Natural killer cell (primary cell): ENCODE measurements at regions not wholly inside any gene's neighbourhood (a gene's known extent, or its start where the extent isn't known, plus 50 kb on each side); places are given as distances from the start of the nearest gene placed in this dataset.

Experiments used
- ATAC-seq, 3 donors: fragments of 150-1000 bp in 2 of 3; fragments of 200-7000 bp in 1 of 3; cut with Tn5 transposase; 1 replicate in 1 of 3; 2 replicates in 2 of 3; pipeline ENCODE4 v1.10.0; 2021; ENCODE audit warnings: mild to moderate bottlenecking in 2 of 3, moderate library complexity in 2 of 3
- DNase-seq, 2 donors: peaks; one replicate each; pipeline versions ENCODE4 v3.0.0 to v3.0.0-alpha.2; 2013 to 2021; ENCODE audit warnings: mixed read lengths in 1 of 2
- H3K27ac ChIP-seq: one replicate; pipeline ENCODE4 v1.5.1; 2013; ENCODE audit warnings: mild to moderate bottlenecking, low read length
- H3K27me3 ChIP-seq: one replicate; pipeline ENCODE4 v1.6.1; 2013; ENCODE audit warnings: low read length; ENCODE audit not compliant: control insufficient read depth, insufficient read depth
- H3K36me3 ChIP-seq: one replicate; pipeline ENCODE4 v1.6.1; 2013; ENCODE audit warnings: low read length; ENCODE audit not compliant: control insufficient read depth, insufficient read depth
- H3K4me1 ChIP-seq: one replicate; pipeline ENCODE4 v1.6.1; 2013; ENCODE audit warnings: low read length; ENCODE audit not compliant: control insufficient read depth, insufficient read depth
- H3K4me3 ChIP-seq: one replicate; pipeline ENCODE4 v1.5.1; 2013; ENCODE audit warnings: low read length
- H3K9me3 ChIP-seq: one replicate; pipeline ENCODE4 v1.6.1; 2013; ENCODE audit warnings: low read length; ENCODE audit not compliant: control insufficient read depth, insufficient read depth
- H3K27ac Mint-ChIP-seq, 2 donors: one replicate each; pipeline ENCODE4 v1.8.0; 2022; ENCODE audit warnings: mild to moderate bottlenecking in 2 of 2, mixed read lengths in 2 of 2, moderate library complexity in 1 of 2
- H3K27me3 Mint-ChIP-seq, 2 donors: one replicate each; pipeline ENCODE4 v1.8.0; 2022; ENCODE audit warnings: low read depth in 2 of 2, mixed read lengths in 2 of 2
- H3K36me3 Mint-ChIP-seq: one replicate; pipeline ENCODE4 v1.8.0; 2022; ENCODE audit warnings: mixed read lengths
- H3K4me1 Mint-ChIP-seq, 2 donors: one replicate each; pipeline ENCODE4 v1.8.0; 2022; ENCODE audit warnings: mixed read lengths in 2 of 2
- H3K4me3 Mint-ChIP-seq: one replicate; pipeline ENCODE4 v1.8.0; 2022; ENCODE audit warnings: mild to moderate bottlenecking, moderate library complexity, mixed read lengths
- H3K9me3 Mint-ChIP-seq, 2 donors: one replicate each; pipeline ENCODE4 v1.8.0; 2022; ENCODE audit warnings: mixed read lengths in 2 of 2
- WGBS: methylation state at CpG from one replicate; pipeline ENCODE4 v1.1.7; 2013; ENCODE audit warnings: missing lambda C conversion rate; ENCODE audit not compliant: insufficient coverage; 5-methylcytosine and 5-hydroxymethylcytosine counted together
- intact Hi-C: fragments of 100-400 bp; cut with micrococcal nuclease; formaldehyde crosslinking; loops from one replicate; pipeline ENCODE4 v1.14.2; 2022
- TF ChIP-seq, protein P1 (sequence below): fragments of 200-600 bp; IDR thresholded peaks from one replicate; pipeline ENCODE4 v1.8.0; 2022; ENCODE audit warnings: antibody characterized with exemption

DNA sequence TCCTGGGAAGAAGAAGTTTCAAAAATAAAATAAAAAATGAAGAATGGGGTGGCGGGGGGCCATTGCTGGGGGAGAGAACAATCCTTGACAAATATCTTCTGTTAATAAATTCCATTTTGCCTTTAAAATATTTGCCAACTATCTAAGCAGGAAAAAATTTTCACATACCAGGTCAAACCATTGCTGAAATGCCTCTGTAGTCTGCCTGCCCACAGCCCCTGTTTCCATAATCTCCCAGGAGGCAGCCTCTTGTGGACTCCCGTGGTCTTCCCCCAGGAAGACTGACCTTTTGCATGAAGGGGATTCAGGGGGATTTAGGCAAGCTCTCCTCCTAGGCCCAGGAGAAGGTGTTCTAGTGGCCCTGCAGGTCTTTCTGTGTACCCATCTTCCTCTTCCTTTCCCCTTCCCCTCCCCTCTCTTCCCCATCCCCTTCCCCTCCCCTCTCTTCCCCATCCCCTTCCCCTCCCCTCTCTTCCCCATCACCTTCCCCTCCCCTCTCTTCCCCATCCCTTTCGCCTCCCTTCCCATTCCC lies 61.0 kb downstream of the RPL37A start:
- 88% methylated on average over 1 of the region's 3 CpGs for WGBS
- ATAC-seq (no peak), DNase-seq (no peak)
- H3K4me1 Mint-ChIP-seq = peaks cover 22 to 25% of the 10 kb centered on the region in 2 donors
- H3K4me3 ChIP-seq = no peak overlapping the region
- peaks cover 13% of the 10 kb centered on the region for H3K4me1 ChIP-seq
- no peaks in the 10 kb centered on the region for H3K36me3 ChIP-seq
- H3K27ac Mint-ChIP-seq = peak overlapping the region in 1 of 2 donors; percentile 42
- H3K9me3 ChIP-seq = no peaks in the 10 kb centered on the region
- intact Hi-C loops = no loop called here
- H3K27me3 ChIP-seq = no peaks in the 10 kb centered on the region
- TF ChIP-seq, protein P1, sequence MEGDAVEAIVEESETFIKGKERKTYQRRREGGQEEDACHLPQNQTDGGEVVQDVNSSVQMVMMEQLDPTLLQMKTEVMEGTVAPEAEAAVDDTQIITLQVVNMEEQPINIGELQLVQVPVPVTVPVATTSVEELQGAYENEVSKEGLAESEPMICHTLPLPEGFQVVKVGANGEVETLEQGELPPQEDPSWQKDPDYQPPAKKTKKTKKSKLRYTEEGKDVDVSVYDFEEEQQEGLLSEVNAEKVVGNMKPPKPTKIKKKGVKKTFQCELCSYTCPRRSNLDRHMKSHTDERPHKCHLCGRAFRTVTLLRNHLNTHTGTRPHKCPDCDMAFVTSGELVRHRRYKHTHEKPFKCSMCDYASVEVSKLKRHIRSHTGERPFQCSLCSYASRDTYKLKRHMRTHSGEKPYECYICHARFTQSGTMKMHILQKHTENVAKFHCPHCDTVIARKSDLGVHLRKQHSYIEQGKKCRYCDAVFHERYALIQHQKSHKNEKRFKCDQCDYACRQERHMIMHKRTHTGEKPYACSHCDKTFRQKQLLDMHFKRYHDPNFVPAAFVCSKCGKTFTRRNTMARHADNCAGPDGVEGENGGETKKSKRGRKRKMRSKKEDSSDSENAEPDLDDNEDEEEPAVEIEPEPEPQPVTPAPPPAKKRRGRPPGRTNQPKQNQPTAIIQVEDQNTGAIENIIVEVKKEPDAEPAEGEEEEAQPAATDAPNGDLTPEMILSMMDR = no peak
- peaks cover 0 to 8% of the 10 kb centered on the region in 2 donors for H3K27me3 Mint-ChIP-seq
- no peak overlapping the region for H3K4me3 Mint-ChIP-seq
- H3K36me3 Mint-ChIP-seq = no peaks in the 10 kb centered on the region
- no peaks in the 10 kb centered on the region for H3K9me3 Mint-ChIP-seq
- no peak overlapping the region for H3K27ac ChIP-seq

DNA sequence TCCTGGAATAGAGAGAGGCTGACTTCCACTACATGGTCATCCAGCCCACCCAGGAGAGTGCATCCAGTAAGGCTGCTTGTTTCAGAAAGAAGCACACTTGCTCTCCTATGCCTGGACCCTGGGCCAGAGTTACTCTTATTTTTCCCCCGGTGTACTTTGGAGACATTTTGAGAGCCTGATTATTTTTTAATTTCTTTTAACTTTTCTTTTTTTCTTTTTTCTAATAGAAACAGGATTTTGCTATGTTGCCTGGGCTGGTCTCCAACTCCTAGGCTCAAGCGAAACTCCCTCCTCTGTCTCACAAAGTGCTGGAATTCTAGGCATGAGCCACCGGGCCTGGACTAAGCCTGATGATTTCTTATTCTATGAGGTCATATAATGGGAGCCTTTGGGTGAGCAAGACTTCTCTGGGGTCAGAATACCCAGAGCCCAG lies 62.2 kb downstream of the RPL37A start:
- Histone ChIP-seq H3K4me1 (peaks cover 1% of the 10 kb centered on the region), H3K4me3 (no peak overlapping the region), H3K27ac (no peak overlapping the region), H3K9me3 (no peaks in the 10 kb centered on the region), H3K36me3 (no peaks in the 10 kb centered on the region), H3K27me3 (no peaks in the 10 kb centered on the region)
- intact Hi-C loops = no loop called here
- H3K4me1 Mint-ChIP-seq = peaks cover 10 to 13% of the 10 kb centered on the region in 2 donors
- H3K4me3 Mint-ChIP-seq = no peak overlapping the region
- no peak for DNase-seq
- H3K9me3 Mint-ChIP-seq = no peaks in the 10 kb centered on the region
- no peaks in the 10 kb centered on the region for H3K36me3 Mint-ChIP-seq
- H3K27ac Mint-ChIP-seq = no peak overlapping the region
- no peak for ATAC-seq
- 89% methylated on average over 3 of the region's 3 CpGs for WGBS
- TF ChIP-seq, protein P1 = no peak
- H3K27me3 Mint-ChIP-seq = peaks cover 2 to 11% of the 10 kb centered on the region in 2 donors

DNA sequence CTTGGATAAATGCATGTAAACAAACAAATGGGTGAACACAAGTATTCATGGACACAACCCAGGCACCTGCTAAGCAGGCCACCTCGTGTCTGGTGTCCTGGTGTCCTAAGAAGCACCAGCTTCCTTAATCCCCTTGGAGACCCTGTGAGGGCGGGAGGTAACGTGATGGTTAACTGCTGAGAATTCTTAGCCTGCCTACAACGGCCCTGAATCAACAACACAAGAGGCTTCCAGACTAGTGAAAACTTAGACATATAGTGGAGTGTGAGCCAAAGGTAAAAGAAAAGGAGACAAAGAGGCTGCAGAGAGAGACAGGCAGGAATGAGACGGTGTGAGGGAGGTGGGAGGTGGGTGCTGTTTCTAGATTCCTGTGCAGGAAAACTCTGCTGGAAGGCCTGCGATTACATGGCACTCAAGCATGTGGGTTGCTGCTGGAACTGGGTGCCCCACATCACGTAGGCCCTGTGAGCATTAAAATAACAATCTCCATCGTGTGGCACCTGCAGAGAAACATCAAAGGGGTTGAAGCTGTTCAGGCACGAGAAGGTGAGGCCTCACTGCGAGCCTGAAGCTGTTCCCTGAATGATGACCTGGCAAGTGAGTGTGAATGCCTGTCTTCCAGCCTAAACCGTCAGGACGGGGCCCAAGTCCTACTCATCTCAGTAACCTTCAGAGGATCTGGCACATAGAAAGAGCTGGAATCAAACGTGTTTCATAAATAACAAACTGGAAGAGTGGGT lies 64.2 kb downstream of the RPL37A start:
- Mint-ChIP-seq H3K27ac (no peak overlapping the region), H3K36me3 (no peaks in the 10 kb centered on the region), H3K9me3 (no peaks in the 10 kb centered on the region), H3K4me1 (peaks cover 0 to under 1% of the 10 kb centered on the region in 2 donors), H3K27me3 (peaks cover 9 to 11% of the 10 kb centered on the region in 2 donors), H3K4me3 (no peak overlapping the region)
- DNase-seq (no peak), ATAC-seq (no peak)
- TF ChIP-seq, protein P1 = no peak
- no peaks in the 10 kb centered on the region for H3K36me3 ChIP-seq
- WGBS = 91% methylated on average over 13 of the region's 13 CpGs
- no peaks in the 10 kb centered on the region for H3K4me1 ChIP-seq
- no peaks in the 10 kb centered on the region for H3K9me3 ChIP-seq
- intact Hi-C loops = no loop called here
- H3K27me3 ChIP-seq = no peaks in the 10 kb centered on the region
- no peak overlapping the region for H3K27ac ChIP-seq
- no peak overlapping the region for H3K4me3 ChIP-seq
